OCI-LY3 (cell line): ENCODE measurements at regions not wholly inside any gene's neighbourhood (a gene's known extent, or its start where the extent isn't known, plus 50 kb on each side); places are given as distances from the start of the nearest gene placed in this dataset.

ENCODE experiments used
- H2AFZ ChIP-seq: fragments of 200-600, 300-600 bp; shearing (Covaris generic); 2 replicates; pipeline ENCODE4 v1.6.0; 2014; ENCODE audit warnings: antibody characterized with exemption, low read depth, low read length
- H3K27ac ChIP-seq: fragments of 200-600, 300-600 bp; sonication (generic); 2 replicates; pipeline ENCODE4 v1.5.1; 2014; ENCODE audit warnings: mild to moderate bottlenecking, low read length, moderate library complexity, mixed read lengths
- H3K27me3 ChIP-seq: fragments of 200-600, 300-600 bp; sonication (generic); 2 replicates; pipeline ENCODE4 v1.6.1; 2014; ENCODE audit warnings: low read depth, low read length, mixed read lengths
- H3K36me3 ChIP-seq: fragments of 200-600, 300-600 bp; sonication (generic); replicated peaks from 2 replicates; pipeline ENCODE3; 2014; ENCODE audit warnings: low read depth, low read length, mixed read lengths
- H3K4me1 ChIP-seq: fragments of 300-600, 200-600 bp; sonication (generic); 2 replicates; pipeline ENCODE4 v1.6.1; 2014; ENCODE audit warnings: low read length, mixed read lengths
- H3K4me2 ChIP-seq: fragments of 200-600, 300-600 bp; sonication (generic); 2 replicates; pipeline ENCODE4 v1.6.1; 2014; ENCODE audit warnings: low read length, mixed read lengths
- H3K4me3 ChIP-seq: fragments of 300-600, 200-600 bp; sonication (generic); 2 replicates; pipeline ENCODE4 v1.5.1; 2014; ENCODE audit warnings: antibody characterized with exemption, mild to moderate bottlenecking, low read length, moderate library complexity
- H3K79me2 ChIP-seq: fragments of 300-600, 200-600 bp; shearing (Covaris generic); 2 replicates; pipeline ENCODE4 v1.6.1; 2014; ENCODE audit warnings: mild to moderate bottlenecking, low read length, mixed read lengths
- H3K9ac ChIP-seq: fragments of 300-600, 200-600 bp; shearing (Covaris generic); 2 replicates; pipeline ENCODE4 v1.6.0; 2014; ENCODE audit warnings: mild to moderate bottlenecking, low read length, moderate library complexity
- H3K9me3 ChIP-seq: fragments of 200-600, 300-600 bp; shearing (Covaris generic); 2 replicates; pipeline ENCODE4 v1.6.1; 2014; ENCODE audit warnings: low read length, mixed read lengths; ENCODE audit not compliant: insufficient read depth
- H4K20me1 ChIP-seq: fragments of 200-600, 300-600 bp; sonication (generic); 2 replicates; pipeline ENCODE4 v1.6.1; 2016; ENCODE audit warnings: low read length, mixed read lengths; ENCODE audit not compliant: insufficient read depth
- EZH2phosphoT487 ChIP-seq: fragments of 200-600 bp; shearing (Covaris generic); IDR thresholded peaks from 2 replicates; pipeline ENCODE4 v1.6.1; 2018; ENCODE audit warnings: antibody characterized with exemption, mixed run types, low read depth
- TF ChIP-seq, protein P1 (sequence below): fragments of 200-600, 300-600 bp; sonication (generic); IDR thresholded peaks from 2 replicates; pipeline ENCODE4 v1.5.1; 2014; ENCODE audit warnings: antibody characterized with exemption, low read length, low read depth

DNA sequence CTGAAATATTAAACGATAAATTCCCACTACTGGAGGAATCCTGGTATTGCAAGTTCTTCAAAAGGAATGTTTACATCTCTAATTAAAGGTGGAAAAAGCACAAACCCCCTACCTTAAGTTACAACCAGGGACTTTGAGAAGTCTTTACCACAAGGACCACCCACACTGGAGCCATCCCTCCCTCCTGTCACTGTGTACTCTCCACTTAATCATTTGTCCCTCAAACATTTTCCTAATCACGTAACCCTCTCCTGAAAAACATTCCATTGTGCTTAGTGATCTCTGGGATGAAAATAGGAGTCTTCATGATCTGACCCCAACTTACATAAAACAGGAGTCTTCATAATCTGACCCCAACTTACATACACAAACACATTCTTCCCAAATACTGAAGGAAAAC is 85.7 kb downstream of the SUCLG1 start:
- Histone ChIP-seq H3K4me1 (no peaks in the 10 kb centered on the region), H3K79me2 (no peaks in the 10 kb centered on the region), H3K9ac (no peak overlapping the region), H3K27me3 (no peaks in the 10 kb centered on the region), H3K9me3 (no peaks in the 10 kb centered on the region), H3K4me3 (no peak overlapping the region), H3K36me3 (no peaks in the 10 kb centered on the region), H3K4me2 (no peak overlapping the region), H4K20me1 (no peaks in the 10 kb centered on the region), H3K27ac (no peak overlapping the region), H2AFZ (no peak overlapping the region)
- TF ChIP-seq, protein P1, sequence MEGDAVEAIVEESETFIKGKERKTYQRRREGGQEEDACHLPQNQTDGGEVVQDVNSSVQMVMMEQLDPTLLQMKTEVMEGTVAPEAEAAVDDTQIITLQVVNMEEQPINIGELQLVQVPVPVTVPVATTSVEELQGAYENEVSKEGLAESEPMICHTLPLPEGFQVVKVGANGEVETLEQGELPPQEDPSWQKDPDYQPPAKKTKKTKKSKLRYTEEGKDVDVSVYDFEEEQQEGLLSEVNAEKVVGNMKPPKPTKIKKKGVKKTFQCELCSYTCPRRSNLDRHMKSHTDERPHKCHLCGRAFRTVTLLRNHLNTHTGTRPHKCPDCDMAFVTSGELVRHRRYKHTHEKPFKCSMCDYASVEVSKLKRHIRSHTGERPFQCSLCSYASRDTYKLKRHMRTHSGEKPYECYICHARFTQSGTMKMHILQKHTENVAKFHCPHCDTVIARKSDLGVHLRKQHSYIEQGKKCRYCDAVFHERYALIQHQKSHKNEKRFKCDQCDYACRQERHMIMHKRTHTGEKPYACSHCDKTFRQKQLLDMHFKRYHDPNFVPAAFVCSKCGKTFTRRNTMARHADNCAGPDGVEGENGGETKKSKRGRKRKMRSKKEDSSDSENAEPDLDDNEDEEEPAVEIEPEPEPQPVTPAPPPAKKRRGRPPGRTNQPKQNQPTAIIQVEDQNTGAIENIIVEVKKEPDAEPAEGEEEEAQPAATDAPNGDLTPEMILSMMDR: no peak
- no peak for TF ChIP-seq EZH2phosphoT487

DNA sequence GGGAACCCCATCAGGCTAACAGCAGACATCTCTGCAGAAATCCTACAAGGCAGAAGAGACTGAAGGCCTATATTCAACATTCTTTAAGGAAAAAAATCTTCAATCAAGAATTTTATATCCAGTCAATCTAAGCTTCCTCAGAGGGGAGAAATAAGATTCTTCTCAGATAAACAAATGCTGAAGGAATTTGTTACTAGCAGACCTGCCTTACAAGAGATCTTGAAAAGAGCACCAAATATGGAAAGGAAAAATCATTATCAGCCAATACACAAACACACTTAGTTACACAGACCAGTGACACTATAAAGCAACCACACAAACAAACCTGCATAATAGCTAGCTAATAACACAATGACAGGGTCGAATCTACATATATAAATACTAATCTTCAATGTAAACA is 96.5 kb downstream of the SUCLG1 start:
- H3K79me2 ChIP-seq: no peaks in the 10 kb centered on the region
- H3K27me3 ChIP-seq: no peaks in the 10 kb centered on the region
- H4K20me1 ChIP-seq: no peaks in the 10 kb centered on the region
- no peaks in the 10 kb centered on the region for H3K9me3 ChIP-seq
- H3K36me3 ChIP-seq: no peaks in the 10 kb centered on the region
- no peak for TF ChIP-seq EZH2phosphoT487
- TF ChIP-seq, protein P1: no peak
- no peak overlapping the region for H2AFZ ChIP-seq
- H3K4me2 ChIP-seq: no peak overlapping the region
- no peak overlapping the region for H3K9ac ChIP-seq
- H3K27ac ChIP-seq: no peak overlapping the region
- no peak overlapping the region for H3K4me3 ChIP-seq
- no peaks in the 10 kb centered on the region for H3K4me1 ChIP-seq

DNA sequence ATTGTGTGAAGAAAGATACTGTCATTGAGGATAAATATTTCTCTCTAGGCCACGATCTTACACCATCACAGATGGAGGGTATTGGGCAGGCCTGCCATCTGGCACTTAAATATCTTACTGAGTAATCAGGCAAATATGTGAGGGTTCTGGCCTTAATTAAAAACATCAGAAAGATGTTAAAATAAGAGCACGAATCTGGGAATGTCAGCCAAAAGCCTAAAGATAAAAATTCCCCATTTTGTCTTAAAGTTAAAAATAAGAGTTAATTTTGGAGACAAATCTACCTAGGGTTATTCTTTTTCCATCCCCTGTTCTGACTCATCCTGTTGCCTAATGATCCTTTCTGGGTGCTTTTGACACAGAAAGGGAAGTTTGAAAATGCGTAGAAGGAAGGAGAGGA is 121.0 kb downstream of the SUCLG1 start:
- Histone ChIP-seq H2AFZ (no peak overlapping the region), H3K27me3 (no peaks in the 10 kb centered on the region), H3K4me1 (no peaks in the 10 kb centered on the region), H4K20me1 (no peaks in the 10 kb centered on the region), H3K27ac (no peak overlapping the region), H3K9me3 (no peaks in the 10 kb centered on the region), H3K36me3 (no peaks in the 10 kb centered on the region), H3K79me2 (no peaks in the 10 kb centered on the region), H3K4me3 (no peak overlapping the region), H3K4me2 (no peak overlapping the region), H3K9ac (no peak overlapping the region)
- TF ChIP-seq, protein P1: no peak
- no peak for TF ChIP-seq EZH2phosphoT487

DNA sequence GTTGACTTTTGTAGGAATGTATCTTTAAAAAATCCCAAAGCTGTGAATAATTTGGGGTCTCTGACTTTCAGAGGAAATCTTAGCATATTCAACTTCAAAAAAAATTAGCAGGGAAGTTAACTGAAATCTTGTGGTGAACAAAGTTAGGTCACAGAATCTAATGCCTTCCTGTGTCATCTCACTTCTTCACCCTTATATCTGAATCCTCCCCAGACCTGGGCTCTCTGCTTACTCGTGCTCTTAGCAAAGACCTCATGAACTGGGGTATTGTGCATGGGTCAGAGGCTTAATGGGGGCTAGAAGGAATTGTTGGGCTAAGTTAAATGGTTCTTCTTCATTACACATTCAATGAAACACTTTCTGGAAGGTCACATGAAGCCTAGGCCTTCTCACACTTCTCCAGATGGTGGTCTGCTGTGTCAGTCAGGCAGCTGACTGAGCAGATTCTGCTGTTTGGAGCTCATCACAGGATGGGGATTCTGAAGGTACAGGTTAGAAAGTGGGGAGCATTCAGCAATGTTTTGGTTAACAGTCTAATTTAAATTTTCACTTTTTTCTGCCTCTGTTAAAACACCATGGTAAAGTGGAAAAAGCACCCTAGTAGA is 131.3 kb downstream of the SUCLG1 start:
- Histone ChIP-seq H4K20me1 (no peaks in the 10 kb centered on the region), H3K9ac (no peak overlapping the region)
- TF ChIP-seq, protein P1: no peak
- TF ChIP-seq EZH2phosphoT487: no peak

More for the DNA sequence above, 131.3 kb downstream of the SUCLG1 start:
- H3K79me2 ChIP-seq: no peaks in the 10 kb centered on the region
- H3K27ac ChIP-seq: no peak overlapping the region
- H3K36me3 ChIP-seq: no peaks in the 10 kb centered on the region
- no peak overlapping the region for H2AFZ ChIP-seq
- no peak overlapping the region for H3K4me3 ChIP-seq
- no peaks in the 10 kb centered on the region for H3K27me3 ChIP-seq
- no peak overlapping the region for H3K4me2 ChIP-seq
- H3K9me3 ChIP-seq: no peaks in the 10 kb centered on the region
- H3K4me1 ChIP-seq: no peaks in the 10 kb centered on the region
